Endothelial cell of umbilical vein (primary cell): ENCODE measurements at regions not wholly inside any gene's neighbourhood (a gene's known extent, or its start where the extent isn't known, plus 50 kb on each side); places are given as distances from the start of the nearest gene placed in this dataset.

Source experiments
- EZH2 ChIP-seq: IDR thresholded peaks from 2 replicates; pipeline ENCODE4 v1.6.1; 2012; ENCODE audit warnings: borderline replicate concordance, low read depth, mild to moderate bottlenecking, moderate library complexity, low read length, inconsistent platforms; ENCODE audit not compliant: severe bottlenecking
- FOS ChIP-seq: IDR thresholded peaks from 2 replicates; pipeline ENCODE4 v1.6.1; 2011; ENCODE audit warnings: mild to moderate bottlenecking, low read length, moderate library complexity, borderline replicate concordance; ENCODE audit not compliant: insufficient read depth
- GATA2 ChIP-seq: IDR thresholded peaks from 2 replicates; pipeline ENCODE4 v1.7.0; 2011; ENCODE audit warnings: low read depth, mild to moderate bottlenecking, moderate library complexity, mixed read lengths, low read length; ENCODE audit not compliant: insufficient read length, insufficient read depth
- JUN ChIP-seq: IDR thresholded peaks from 2 replicates; pipeline ENCODE4 v1.6.1; 2011; ENCODE audit warnings: borderline replicate concordance, low read depth; ENCODE audit not compliant: insufficient read length, insufficient read depth
- MYC ChIP-seq: IDR thresholded peaks from one replicate; pipeline ENCODE4 v1.6.1; 2011; ENCODE audit warnings: mild to moderate bottlenecking, low read depth, low read length
- POLR2A ChIP-seq: IDR thresholded peaks from 2 replicates; pipeline ENCODE4 v1.6.1; 2012; ENCODE audit warnings: low read depth, mild to moderate bottlenecking, control low read depth, low read length
- POLR2AphosphoS5 ChIP-seq: IDR thresholded peaks from 2 replicates; pipeline ENCODE4 v1.6.1; 2012; ENCODE audit warnings: low read depth, mild to moderate bottlenecking, control low read depth, low read length, moderate library complexity; ENCODE audit not compliant: insufficient read depth
- TF ChIP-seq, protein P1 (sequence below), 2 donors: IDR thresholded peaks; 1 replicate in 1 of 2; 2 replicates in 1 of 2; pipeline ENCODE4 v1.5.1; 2011; ENCODE audit warnings: low read length in 2 of 2, mild to moderate bottlenecking in 2 of 2, moderate library complexity in 2 of 2, control low read depth in 1 of 2, inconsistent platforms in 1 of 2, low read depth in 1 of 2; ENCODE audit not compliant: insufficient read depth in 1 of 2; ENCODE audit errors: extremely low read depth in 1 of 2
- TF ChIP-seq, protein P2 (sequence below): IDR thresholded peaks from 2 replicates; pipeline ENCODE4 v1.6.1; 2011; ENCODE audit not compliant: insufficient read depth, insufficient read length

DNA sequence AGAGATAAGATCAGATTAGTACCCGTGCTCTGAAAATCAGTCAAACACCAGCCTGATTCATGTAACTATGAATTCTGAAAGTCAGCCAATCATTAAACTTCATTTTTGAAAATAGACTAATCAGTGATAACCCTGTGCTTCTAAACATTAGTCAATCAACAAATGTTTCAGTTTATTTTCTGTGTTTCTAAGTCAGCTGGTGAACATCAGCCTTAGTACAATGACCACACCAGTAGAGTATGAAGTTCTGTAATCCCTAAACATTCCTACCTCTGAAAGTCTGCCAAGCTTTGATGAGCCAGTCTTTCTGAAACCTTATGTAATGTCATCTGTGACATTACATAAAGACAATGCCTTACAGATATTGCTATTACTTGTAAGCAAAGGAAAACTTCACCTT lies 807.4 kb upstream of the CRIM1 start:
- TF ChIP-seq POLR2AphosphoS5, result no peak
- TF ChIP-seq, protein P1, sequence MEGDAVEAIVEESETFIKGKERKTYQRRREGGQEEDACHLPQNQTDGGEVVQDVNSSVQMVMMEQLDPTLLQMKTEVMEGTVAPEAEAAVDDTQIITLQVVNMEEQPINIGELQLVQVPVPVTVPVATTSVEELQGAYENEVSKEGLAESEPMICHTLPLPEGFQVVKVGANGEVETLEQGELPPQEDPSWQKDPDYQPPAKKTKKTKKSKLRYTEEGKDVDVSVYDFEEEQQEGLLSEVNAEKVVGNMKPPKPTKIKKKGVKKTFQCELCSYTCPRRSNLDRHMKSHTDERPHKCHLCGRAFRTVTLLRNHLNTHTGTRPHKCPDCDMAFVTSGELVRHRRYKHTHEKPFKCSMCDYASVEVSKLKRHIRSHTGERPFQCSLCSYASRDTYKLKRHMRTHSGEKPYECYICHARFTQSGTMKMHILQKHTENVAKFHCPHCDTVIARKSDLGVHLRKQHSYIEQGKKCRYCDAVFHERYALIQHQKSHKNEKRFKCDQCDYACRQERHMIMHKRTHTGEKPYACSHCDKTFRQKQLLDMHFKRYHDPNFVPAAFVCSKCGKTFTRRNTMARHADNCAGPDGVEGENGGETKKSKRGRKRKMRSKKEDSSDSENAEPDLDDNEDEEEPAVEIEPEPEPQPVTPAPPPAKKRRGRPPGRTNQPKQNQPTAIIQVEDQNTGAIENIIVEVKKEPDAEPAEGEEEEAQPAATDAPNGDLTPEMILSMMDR (IDR thresholded peaks at IDR 0.05; ENCODE audit: extremely low read depth in 1 of 2, insufficient read depth in 1 of 2, low read depth in 1 of 2, low read length in 2 of 2), result no peak
- TF ChIP-seq FOS, result no peak
- TF ChIP-seq MYC, result no peak
- no peak for TF ChIP-seq POLR2A
- TF ChIP-seq EZH2, result no peak
- TF ChIP-seq JUN, result no peak
- TF ChIP-seq, protein P2, sequence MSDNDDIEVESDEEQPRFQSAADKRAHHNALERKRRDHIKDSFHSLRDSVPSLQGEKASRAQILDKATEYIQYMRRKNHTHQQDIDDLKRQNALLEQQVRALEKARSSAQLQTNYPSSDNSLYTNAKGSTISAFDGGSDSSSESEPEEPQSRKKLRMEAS, result no peak
- no peak for TF ChIP-seq GATA2
